ENCODE measurements at regions not wholly inside any gene's neighbourhood (a gene's known extent, or its start where the extent isn't known, plus 50 kb on each side); places are given as distances from the start of the nearest gene placed in this dataset.

DNA sequence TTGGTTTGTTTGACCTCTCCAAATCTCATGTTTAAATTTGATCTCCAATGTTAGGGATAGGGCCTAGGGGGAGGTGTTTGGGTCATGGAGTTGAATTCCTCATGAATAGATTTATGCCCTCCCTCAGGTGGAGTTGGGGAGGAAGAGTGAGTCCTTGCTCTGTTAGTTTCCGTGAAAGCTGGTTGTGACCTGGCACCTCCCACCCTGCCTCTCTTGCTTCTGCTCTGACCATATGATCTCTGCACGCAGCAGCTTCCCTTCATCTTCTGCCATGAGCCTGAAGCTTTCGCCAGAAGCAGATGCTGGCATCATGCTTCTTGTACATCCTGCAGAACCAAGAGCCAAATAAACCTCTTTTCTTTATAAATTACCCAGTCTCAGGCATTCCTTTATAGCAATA lies 231.6 kb upstream of the ERBB4 start:
- no peaks in the 10 kb centered on the region for H3K9me3 ChIP-seq
- H3K27ac ChIP-seq, result no peak overlapping the region
- no peaks in the 10 kb centered on the region for H3K36me3 ChIP-seq
- H3K27me3 ChIP-seq, result no peaks in the 10 kb centered on the region
- H3K4me1 ChIP-seq, result no peaks in the 10 kb centered on the region
- TF ChIP-seq, protein P1, sequence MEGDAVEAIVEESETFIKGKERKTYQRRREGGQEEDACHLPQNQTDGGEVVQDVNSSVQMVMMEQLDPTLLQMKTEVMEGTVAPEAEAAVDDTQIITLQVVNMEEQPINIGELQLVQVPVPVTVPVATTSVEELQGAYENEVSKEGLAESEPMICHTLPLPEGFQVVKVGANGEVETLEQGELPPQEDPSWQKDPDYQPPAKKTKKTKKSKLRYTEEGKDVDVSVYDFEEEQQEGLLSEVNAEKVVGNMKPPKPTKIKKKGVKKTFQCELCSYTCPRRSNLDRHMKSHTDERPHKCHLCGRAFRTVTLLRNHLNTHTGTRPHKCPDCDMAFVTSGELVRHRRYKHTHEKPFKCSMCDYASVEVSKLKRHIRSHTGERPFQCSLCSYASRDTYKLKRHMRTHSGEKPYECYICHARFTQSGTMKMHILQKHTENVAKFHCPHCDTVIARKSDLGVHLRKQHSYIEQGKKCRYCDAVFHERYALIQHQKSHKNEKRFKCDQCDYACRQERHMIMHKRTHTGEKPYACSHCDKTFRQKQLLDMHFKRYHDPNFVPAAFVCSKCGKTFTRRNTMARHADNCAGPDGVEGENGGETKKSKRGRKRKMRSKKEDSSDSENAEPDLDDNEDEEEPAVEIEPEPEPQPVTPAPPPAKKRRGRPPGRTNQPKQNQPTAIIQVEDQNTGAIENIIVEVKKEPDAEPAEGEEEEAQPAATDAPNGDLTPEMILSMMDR (IDR thresholded peaks at IDR 0.05), result no peak
- intact Hi-C loops (cut with DNase I), result loop anchor here (10.0 kb wide), 1 partner anchor 465 kb away; no protein-coding TSS in a partner anchor
- H3K4me3 ChIP-seq, result no peak overlapping the region
- no peak for DNase-seq (ENCODE audit: low spot score in 2 of 2)

DNA sequence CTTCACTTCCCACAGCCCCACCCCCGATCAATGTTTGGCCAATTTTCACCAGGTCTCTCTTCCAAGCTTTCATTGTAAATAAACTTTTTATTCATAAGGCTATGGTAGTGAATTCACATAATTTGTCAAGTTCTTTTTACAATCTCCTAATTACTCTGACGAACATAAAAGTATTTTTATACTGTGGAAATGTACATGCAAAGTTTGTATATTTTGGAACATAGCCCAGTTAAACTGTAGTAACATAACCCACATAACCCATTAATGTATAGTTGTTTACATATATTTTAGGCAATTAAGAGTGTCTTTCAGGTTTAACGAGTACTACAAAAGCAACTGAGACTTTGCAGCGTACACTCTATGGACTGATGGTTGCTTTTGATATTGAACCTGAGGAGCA lies 228.3 kb upstream of the ERBB4 start:
- H3K4me3 ChIP-seq, result no peak overlapping the region
- TF ChIP-seq, protein P1 (IDR thresholded peaks at IDR 0.05), result no peak
- no peak overlapping the region for H3K27ac ChIP-seq
- DNase-seq (ENCODE audit: low spot score in 2 of 2), result no peak
- no peaks in the 10 kb centered on the region for H3K9me3 ChIP-seq
- no peaks in the 10 kb centered on the region for H3K27me3 ChIP-seq
- intact Hi-C loops (cut with DNase I), result no loop called here
- no peaks in the 10 kb centered on the region for H3K36me3 ChIP-seq
- H3K4me1 ChIP-seq, result no peaks in the 10 kb centered on the region

DNA sequence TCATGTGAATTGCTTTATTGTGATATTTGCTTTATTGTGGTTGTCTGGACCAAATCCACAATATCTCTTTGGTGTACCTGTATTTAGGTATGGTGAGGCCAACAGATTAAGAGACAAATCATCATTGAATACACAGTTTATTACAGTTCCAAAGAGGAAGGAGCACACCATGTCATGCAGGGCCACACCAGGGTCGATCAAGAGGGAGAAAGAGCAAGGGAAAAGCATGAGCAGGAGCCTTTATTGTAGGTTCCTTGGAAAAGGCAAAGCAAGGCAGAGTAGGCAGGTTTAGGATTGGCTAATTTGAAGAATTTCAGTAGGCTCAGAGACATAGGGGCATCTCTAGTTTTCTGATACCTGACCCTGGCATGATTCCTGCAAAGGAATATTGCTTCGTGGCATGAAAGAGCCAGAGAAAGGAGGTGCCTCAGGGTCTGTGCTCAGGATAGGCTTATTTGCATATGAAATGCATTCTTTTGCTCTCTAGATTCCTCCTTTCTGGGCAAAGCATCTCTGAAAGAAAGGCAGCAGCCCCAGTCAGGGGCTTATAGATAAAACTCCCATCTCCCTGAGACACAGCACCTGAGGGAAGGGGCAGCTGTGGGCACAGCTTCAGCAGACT lies 214.2 kb upstream of the ERBB4 start:
- peaks cover 4 to 5% of the 10 kb centered on the region in 2 donors for H3K9me3 ChIP-seq
- H3K36me3 ChIP-seq, result no peaks in the 10 kb centered on the region
- H3K4me3 ChIP-seq, result no peak overlapping the region
- H3K27ac ChIP-seq, result no peak overlapping the region
- no peaks in the 10 kb centered on the region for H3K4me1 ChIP-seq
- TF ChIP-seq, protein P1 (IDR thresholded peaks at IDR 0.05), result no peak
- no peak for DNase-seq (ENCODE audit: low spot score in 2 of 2)
- H3K27me3 ChIP-seq, result no peaks in the 10 kb centered on the region
- intact Hi-C loops (cut with DNase I), result no loop called here

GRCh38 chr2:212745359-212745758 lies 206.8 kb upstream of the ERBB4 start:
- TF ChIP-seq, protein P1 (IDR thresholded peaks at IDR 0.05), result no peak
- DNase-seq (ENCODE audit: low spot score in 2 of 2), result no peak
- H3K9me3 ChIP-seq, result no peaks in the 10 kb centered on the region
- no peaks in the 10 kb centered on the region for H3K27me3 ChIP-seq
- no peaks in the 10 kb centered on the region for H3K4me1 ChIP-seq
- no peaks in the 10 kb centered on the region for H3K36me3 ChIP-seq
- no peak overlapping the region for H3K4me3 ChIP-seq
- intact Hi-C loops (cut with DNase I), result no loop called here
- no peak overlapping the region for H3K27ac ChIP-seq

- H3K27ac ChIP-seq, result no peak overlapping the region
- H3K4me3 ChIP-seq, result no peak overlapping the region
- H3K36me3 ChIP-seq, result no peaks in the 10 kb centered on the region
- peaks cover 0 to 2% of the 10 kb centered on the region in 2 donors for H3K4me1 ChIP-seq
- intact Hi-C loops (cut with DNase I), result no loop called here
- DNase-seq (ENCODE audit: low spot score in 2 of 2), result no peak
- no peaks in the 10 kb centered on the region for H3K27me3 ChIP-seq
- H3K9me3 ChIP-seq, result no peaks in the 10 kb centered on the region
- TF ChIP-seq, protein P1 (IDR thresholded peaks at IDR 0.05), result no peak
These were observed 199.0 kb upstream of the ERBB4 start for GRCh38 chr2:212737392-212738172.

Measured in ascending aorta (tissue), 2 donors.